ENCODE measurements at regions not wholly inside any gene's neighbourhood (a gene's known extent, or its start where the extent isn't known, plus 50 kb on each side); places are given as distances from the start of the nearest gene placed in this dataset.
"Not testable (repeated sequence)": the region's sequence is repeated elsewhere in the genome, so short reads cannot be mapped to it uniquely, and the experiment has no call there.

- Mint-ChIP-seq H3K9me3 (peaks cover 4% of the 10 kb centered on the region), H3K4me3 (no peak overlapping the region), H3K27ac (no peak overlapping the region), H3K27me3 (peaks cover 15% of the 10 kb centered on the region), H3K36me3 (ENCODE audit: low read depth) (no peaks in the 10 kb centered on the region), H3K4me1 (no peaks in the 10 kb centered on the region)
- no peak for ATAC-seq (replicated peaks)
Observed at GRCh38 chr7:96591159-96591899, 118.3 kb downstream of the SEM1 start.

- no peak overlapping the region for H3K27ac Mint-ChIP-seq
- no peak for ATAC-seq (replicated peaks)
- no peak overlapping the region for H3K4me3 Mint-ChIP-seq
- H3K9me3 Mint-ChIP-seq: peaks cover 8% of the 10 kb centered on the region
- H3K36me3 Mint-ChIP-seq (ENCODE audit: low read depth): no peaks in the 10 kb centered on the region
- H3K4me1 Mint-ChIP-seq: no peaks in the 10 kb centered on the region
- H3K27me3 Mint-ChIP-seq: peaks cover 13% of the 10 kb centered on the region
Observed at GRCh38 chr7:96589038-96589437, 120.6 kb downstream of the SEM1 start.

GRCh38 chr7:96579119-96579518 is 130.5 kb downstream of the SEM1 start:
- H3K4me3 Mint-ChIP-seq: no peak overlapping the region
- H3K27me3 Mint-ChIP-seq: peaks cover 8% of the 10 kb centered on the region
- H3K36me3 Mint-ChIP-seq (ENCODE audit: low read depth): no peaks in the 10 kb centered on the region
- peaks cover 3% of the 10 kb centered on the region for H3K9me3 Mint-ChIP-seq
- no peak for ATAC-seq (replicated peaks)
- no peak overlapping the region for H3K27ac Mint-ChIP-seq
- no peaks in the 10 kb centered on the region for H3K4me1 Mint-ChIP-seq

- Mint-ChIP-seq H3K27ac (no peak overlapping the region), H3K9me3 (peaks cover 3% of the 10 kb centered on the region), H3K4me3 (no peak overlapping the region), H3K36me3 (ENCODE audit: low read depth) (no peaks in the 10 kb centered on the region), H3K4me1 (no peaks in the 10 kb centered on the region), H3K27me3 (peaks cover 8% of the 10 kb centered on the region)
- no peak for ATAC-seq (replicated peaks)
Observed at GRCh38 chr7:96578606-96579005, 131.0 kb downstream of the SEM1 start.

GRCh38 chr7:96563409-96563808 is 146.2 kb downstream of the SEM1 start:
- no peaks in the 10 kb centered on the region for H3K4me1 Mint-ChIP-seq
- no peak overlapping the region for H3K4me3 Mint-ChIP-seq
- no peak overlapping the region for H3K27ac Mint-ChIP-seq
- peaks cover 6% of the 10 kb centered on the region for H3K27me3 Mint-ChIP-seq
- H3K9me3 Mint-ChIP-seq: no peaks in the 10 kb centered on the region
- no peaks in the 10 kb centered on the region for H3K36me3 Mint-ChIP-seq (ENCODE audit: low read depth)
- ATAC-seq (replicated peaks): no peak

- no peak for ATAC-seq (replicated peaks)
- Mint-ChIP-seq H3K27me3 (peaks cover 9% of the 10 kb centered on the region), H3K36me3 (ENCODE audit: low read depth) (no peaks in the 10 kb centered on the region), H3K4me3 (no peak overlapping the region), H3K4me1 (no peaks in the 10 kb centered on the region), H3K27ac (no peak overlapping the region), H3K9me3 (peaks cover 3% of the 10 kb centered on the region)
Observed at GRCh38 chr7:96562966-96563365, 146.7 kb downstream of the SEM1 start.

GRCh38 chr7:96562458-96562857 is 147.2 kb downstream of the SEM1 start:
- no peak for ATAC-seq (replicated peaks)

GRCh38 chr7:96561892-96562291 is 147.8 kb downstream of the SEM1 start:
- H3K4me1 Mint-ChIP-seq: no peaks in the 10 kb centered on the region
- H3K9me3 Mint-ChIP-seq: peaks cover 3% of the 10 kb centered on the region
- no peaks in the 10 kb centered on the region for H3K36me3 Mint-ChIP-seq (ENCODE audit: low read depth)
- H3K27me3 Mint-ChIP-seq: peaks cover 9% of the 10 kb centered on the region
- no peak for ATAC-seq (replicated peaks)
- no peak overlapping the region for H3K27ac Mint-ChIP-seq
- H3K4me3 Mint-ChIP-seq: no peak overlapping the region

More at GRCh38 chr7:96562458-96562857, 147.2 kb downstream of the SEM1 start:
- H3K4me1 Mint-ChIP-seq: no peaks in the 10 kb centered on the region
- H3K4me3 Mint-ChIP-seq: no peak overlapping the region
- H3K36me3 Mint-ChIP-seq (ENCODE audit: low read depth): no peaks in the 10 kb centered on the region
- peaks cover 9% of the 10 kb centered on the region for H3K27me3 Mint-ChIP-seq
- no peak overlapping the region for H3K27ac Mint-ChIP-seq
- H3K9me3 Mint-ChIP-seq: peaks cover 3% of the 10 kb centered on the region

- Mint-ChIP-seq H3K36me3 (ENCODE audit: low read depth) (no peaks in the 10 kb centered on the region), H3K27ac (no peak overlapping the region), H3K9me3 (peaks cover 3% of the 10 kb centered on the region), H3K4me3 (no peak overlapping the region), H3K27me3 (peaks cover 12% of the 10 kb centered on the region), H3K4me1 (no peaks in the 10 kb centered on the region)
- ATAC-seq (replicated peaks): no peak
Observed at GRCh38 chr7:96558530-96558929, 151.1 kb downstream of the SEM1 start.

GRCh38 chr7:96558093-96558492 is 151.6 kb downstream of the SEM1 start:
- no peak overlapping the region for H3K4me3 Mint-ChIP-seq
- H3K4me1 Mint-ChIP-seq: no peaks in the 10 kb centered on the region
- H3K27me3 Mint-ChIP-seq: peaks cover 12% of the 10 kb centered on the region
- H3K36me3 Mint-ChIP-seq (ENCODE audit: low read depth): no peaks in the 10 kb centered on the region
- peaks cover 3% of the 10 kb centered on the region for H3K9me3 Mint-ChIP-seq
- no peak overlapping the region for H3K27ac Mint-ChIP-seq
- ATAC-seq (replicated peaks): no peak

- H3K4me1 Mint-ChIP-seq; H3K27me3 Mint-ChIP-seq; H3K27ac Mint-ChIP-seq; H3K9me3 Mint-ChIP-seq; H3K36me3 Mint-ChIP-seq (ENCODE audit: low read depth); ATAC-seq (replicated peaks); H3K4me3 Mint-ChIP-seq: not testable (repeated sequence)
Observed at GRCh38 chr7:96557598-96557997, 152.0 kb downstream of the SEM1 start.

- Mint-ChIP-seq H3K9me3 (peaks cover 4% of the 10 kb centered on the region), H3K36me3 (ENCODE audit: low read depth) (no peaks in the 10 kb centered on the region), H3K4me3 (no peak overlapping the region), H3K27me3 (peaks cover 16% of the 10 kb centered on the region), H3K4me1 (no peaks in the 10 kb centered on the region), H3K27ac (no peak overlapping the region)
- ATAC-seq (replicated peaks): no peak
Observed at GRCh38 chr7:96548664-96549063, 161.0 kb downstream of the SEM1 start.

GRCh38 chr7:96547371-96547811 is 162.3 kb downstream of the SEM1 start:
- no peak for ATAC-seq (replicated peaks)
- Mint-ChIP-seq H3K27me3 (peaks cover 16% of the 10 kb centered on the region), H3K4me3 (no peak overlapping the region), H3K9me3 (peaks cover 4% of the 10 kb centered on the region), H3K36me3 (ENCODE audit: low read depth) (no peaks in the 10 kb centered on the region), H3K4me1 (no peaks in the 10 kb centered on the region), H3K27ac (no peak overlapping the region)

- H3K36me3 Mint-ChIP-seq (ENCODE audit: low read depth): no peaks in the 10 kb centered on the region
- H3K27ac Mint-ChIP-seq: no peak overlapping the region
- H3K9me3 Mint-ChIP-seq: peaks cover 4% of the 10 kb centered on the region
- ATAC-seq (replicated peaks): no peak
- no peaks in the 10 kb centered on the region for H3K4me1 Mint-ChIP-seq
- peaks cover 16% of the 10 kb centered on the region for H3K27me3 Mint-ChIP-seq
- H3K4me3 Mint-ChIP-seq: no peak overlapping the region
Observed at GRCh38 chr7:96546426-96546825, 163.2 kb downstream of the SEM1 start.

- Mint-ChIP-seq H3K27me3 (peaks cover 7% of the 10 kb centered on the region), H3K36me3 (ENCODE audit: low read depth) (no peaks in the 10 kb centered on the region), H3K27ac (no peak overlapping the region), H3K9me3 (no peaks in the 10 kb centered on the region), H3K4me3 (no peak overlapping the region), H3K4me1 (no peaks in the 10 kb centered on the region)
- no peak for ATAC-seq (replicated peaks)
Observed at GRCh38 chr7:96539471-96539870, 170.2 kb downstream of the SEM1 start.

GRCh38 chr7:96538632-96539031 is 171.0 kb downstream of the SEM1 start:
- Mint-ChIP-seq H3K27ac (no peak overlapping the region), H3K4me1 (no peaks in the 10 kb centered on the region), H3K27me3 (peaks cover 7% of the 10 kb centered on the region), H3K36me3 (ENCODE audit: low read depth) (no peaks in the 10 kb centered on the region), H3K4me3 (no peak overlapping the region), H3K9me3 (no peaks in the 10 kb centered on the region)
- ATAC-seq (replicated peaks): no peak
